ENCODE measurements at regions not wholly inside any gene's neighbourhood (a gene's known extent, or its start where the extent isn't known, plus 50 kb on each side); places are given as distances from the start of the nearest gene placed in this dataset.

GRCh38 chr2:216949700-216950413 lies 90.0 kb upstream of the TNP1 start:
- Histone ChIP-seq H3K27ac (ENCODE audit: low read depth, low read length) (no peak overlapping the region), H3K4me1 (ENCODE audit: insufficient read depth, low read length) (no peaks in the 10 kb centered on the region), H3K4me3 (ENCODE audit: low read length) (no peak overlapping the region), H3K9me3 (ENCODE audit: insufficient read depth, low read depth, low read length) (no peaks in the 10 kb centered on the region; the same call in 1 of the 2 replicates), H3K36me3 (ENCODE audit: insufficient read depth, low read length) (no peaks in the 10 kb centered on the region), H3K27me3 (ENCODE audit: insufficient read depth, low read length) (no peaks in the 10 kb centered on the region), H3K9ac (ENCODE audit: low read depth, low read length) (no peak overlapping the region)
- WGBS, result 86% methylated on average over 11 of the region's 12 CpGs

GRCh38 chr2:216947055-216947454 lies 87.2 kb upstream of the TNP1 start:
- H3K4me1 ChIP-seq (ENCODE audit: insufficient read depth, low read length), result no peaks in the 10 kb centered on the region
- H3K4me3 ChIP-seq (ENCODE audit: low read length), result no peak overlapping the region
- H3K9ac ChIP-seq (ENCODE audit: low read depth, low read length), result no peak overlapping the region
- 87% methylated on average over 4 of the region's 4 CpGs for WGBS
- no peaks in the 10 kb centered on the region for H3K9me3 ChIP-seq (ENCODE audit: insufficient read depth, low read depth, low read length)
- H3K36me3 ChIP-seq (ENCODE audit: insufficient read depth, low read length), result no peaks in the 10 kb centered on the region
- no peaks in the 10 kb centered on the region for H3K27me3 ChIP-seq (ENCODE audit: insufficient read depth, low read length)
- H3K27ac ChIP-seq (ENCODE audit: low read depth, low read length), result no peak overlapping the region

- no peak overlapping the region for H3K9ac ChIP-seq (ENCODE audit: low read depth, low read length)
- no peak overlapping the region for H3K4me3 ChIP-seq (ENCODE audit: low read length)
- H3K36me3 ChIP-seq (ENCODE audit: insufficient read depth, low read length), result no peaks in the 10 kb centered on the region
- no peaks in the 10 kb centered on the region for H3K27me3 ChIP-seq (ENCODE audit: insufficient read depth, low read length)
- H3K27ac ChIP-seq (ENCODE audit: low read depth, low read length), result no peak overlapping the region
- 97% methylated on average over 4 of the region's 4 CpGs for WGBS
- no peaks in the 10 kb centered on the region for H3K4me1 ChIP-seq (ENCODE audit: insufficient read depth, low read length)
- no peaks in the 10 kb centered on the region for H3K9me3 ChIP-seq (ENCODE audit: insufficient read depth, low read depth, low read length)
Measured at GRCh38 chr2:216944733-216945132, 84.9 kb upstream of the TNP1 start.

- Histone ChIP-seq H3K4me1 (ENCODE audit: insufficient read depth, low read length) (no peaks in the 10 kb centered on the region), H3K9me3 (ENCODE audit: insufficient read depth, low read depth, low read length) (no peaks in the 10 kb centered on the region)
- 93% methylated on average over 2 of the region's 2 CpGs for WGBS
Measured at GRCh38 chr2:216943109-216943508, 83.2 kb upstream of the TNP1 start.

GRCh38 chr2:216942465-216942864 lies 82.6 kb upstream of the TNP1 start:
- Histone ChIP-seq H3K9ac (ENCODE audit: low read depth, low read length) (no peak overlapping the region), H3K27me3 (ENCODE audit: insufficient read depth, low read length) (no peaks in the 10 kb centered on the region), H3K36me3 (ENCODE audit: insufficient read depth, low read length) (no peaks in the 10 kb centered on the region), H3K27ac (ENCODE audit: low read depth, low read length) (no peak overlapping the region), H3K4me1 (ENCODE audit: insufficient read depth, low read length) (no peaks in the 10 kb centered on the region), H3K4me3 (ENCODE audit: low read length) (no peak overlapping the region), H3K9me3 (ENCODE audit: insufficient read depth, low read depth, low read length) (no peaks in the 10 kb centered on the region)
- 95% methylated on average over 2 of the region's 3 CpGs for WGBS

More at GRCh38 chr2:216943109-216943508, 83.2 kb upstream of the TNP1 start:
- H3K27ac ChIP-seq (ENCODE audit: low read depth, low read length), result no peak overlapping the region
- H3K27me3 ChIP-seq (ENCODE audit: insufficient read depth, low read length), result no peaks in the 10 kb centered on the region
- no peak overlapping the region for H3K9ac ChIP-seq (ENCODE audit: low read depth, low read length)
- H3K36me3 ChIP-seq (ENCODE audit: insufficient read depth, low read length), result no peaks in the 10 kb centered on the region
- H3K4me3 ChIP-seq (ENCODE audit: low read length), result no peak overlapping the region

GRCh38 chr2:216942016-216942415 lies 82.2 kb upstream of the TNP1 start:
- Histone ChIP-seq H3K4me1 (ENCODE audit: insufficient read depth, low read length) (no peaks in the 10 kb centered on the region), H3K36me3 (ENCODE audit: insufficient read depth, low read length) (no peaks in the 10 kb centered on the region), H3K9ac (ENCODE audit: low read depth, low read length) (no peak overlapping the region), H3K9me3 (ENCODE audit: insufficient read depth, low read depth, low read length) (no peaks in the 10 kb centered on the region), H3K27me3 (ENCODE audit: insufficient read depth, low read length) (no peaks in the 10 kb centered on the region), H3K27ac (ENCODE audit: low read depth, low read length) (no peak overlapping the region), H3K4me3 (ENCODE audit: low read length) (no peak overlapping the region)
- 94% methylated on average over 5 of the region's 5 CpGs for WGBS

GRCh38 chr2:216936954-216937357 lies 77.1 kb upstream of the TNP1 start:
- Histone ChIP-seq H3K27ac (ENCODE audit: low read depth, low read length) (no peak overlapping the region), H3K27me3 (ENCODE audit: insufficient read depth, low read length) (no peaks in the 10 kb centered on the region), H3K9me3 (ENCODE audit: insufficient read depth, low read depth, low read length) (no peaks in the 10 kb centered on the region), H3K4me1 (ENCODE audit: insufficient read depth, low read length) (peaks cover 6% of the 10 kb centered on the region; the same call in 1 of the 2 replicates), H3K36me3 (ENCODE audit: insufficient read depth, low read length) (no peaks in the 10 kb centered on the region), H3K4me3 (ENCODE audit: low read length) (no peak overlapping the region), H3K9ac (ENCODE audit: low read depth, low read length) (no peak overlapping the region)
- 55% methylated on average over 5 of the region's 5 CpGs for WGBS

GRCh38 chr2:216934623-216935022 lies 74.8 kb upstream of the TNP1 start:
- Histone ChIP-seq H3K27ac (ENCODE audit: low read depth, low read length) (no peak overlapping the region), H3K9ac (ENCODE audit: low read depth, low read length) (no peak overlapping the region), H3K9me3 (ENCODE audit: insufficient read depth, low read depth, low read length) (no peaks in the 10 kb centered on the region)

GRCh38 chr2:216934151-216934550 lies 74.3 kb upstream of the TNP1 start:
- Histone ChIP-seq H3K9me3 (ENCODE audit: insufficient read depth, low read depth, low read length) (no peaks in the 10 kb centered on the region), H3K36me3 (ENCODE audit: insufficient read depth, low read length) (no peaks in the 10 kb centered on the region), H3K4me3 (ENCODE audit: low read length) (no peak overlapping the region), H3K27me3 (ENCODE audit: insufficient read depth, low read length) (no peaks in the 10 kb centered on the region), H3K9ac (ENCODE audit: low read depth, low read length) (no peak overlapping the region), H3K27ac (ENCODE audit: low read depth, low read length) (no peak overlapping the region), H3K4me1 (ENCODE audit: insufficient read depth, low read length) (peaks cover 6% of the 10 kb centered on the region; the same call in 1 of the 2 replicates)
- 86% methylated on average over 7 of the region's 7 CpGs for WGBS

More at GRCh38 chr2:216934623-216935022, 74.8 kb upstream of the TNP1 start:
- no peaks in the 10 kb centered on the region for H3K36me3 ChIP-seq (ENCODE audit: insufficient read depth, low read length)
- H3K4me1 ChIP-seq (ENCODE audit: insufficient read depth, low read length), result peaks cover 6% of the 10 kb centered on the region; the same call in 1 of the 2 replicates
- no peaks in the 10 kb centered on the region for H3K27me3 ChIP-seq (ENCODE audit: insufficient read depth, low read length)
- WGBS, result 57% methylated on average over 3 of the region's 3 CpGs
- H3K4me3 ChIP-seq (ENCODE audit: low read length), result no peak overlapping the region

- H3K27me3 ChIP-seq (ENCODE audit: insufficient read depth, low read length), result no peaks in the 10 kb centered on the region
- no peak overlapping the region for H3K4me3 ChIP-seq (ENCODE audit: low read length)
- H3K9me3 ChIP-seq (ENCODE audit: insufficient read depth, low read depth, low read length), result no peaks in the 10 kb centered on the region
- no peaks in the 10 kb centered on the region for H3K36me3 ChIP-seq (ENCODE audit: insufficient read depth, low read length)
- WGBS, result 90% methylated on average over 11 of the region's 12 CpGs
- H3K9ac ChIP-seq (ENCODE audit: low read depth, low read length), result no peak overlapping the region
- peaks cover 6% of the 10 kb centered on the region; the same call in 1 of the 2 replicates for H3K4me1 ChIP-seq (ENCODE audit: insufficient read depth, low read length)
- no peak overlapping the region for H3K27ac ChIP-seq (ENCODE audit: low read depth, low read length)
Measured at GRCh38 chr2:216932863-216933548, 73.1 kb upstream of the TNP1 start.

GRCh38 chr2:216932113-216932862 lies 72.4 kb upstream of the TNP1 start:
- peaks cover 6% of the 10 kb centered on the region; the same call in 1 of the 2 replicates for H3K4me1 ChIP-seq (ENCODE audit: insufficient read depth, low read length)
- H3K27me3 ChIP-seq (ENCODE audit: insufficient read depth, low read length), result no peaks in the 10 kb centered on the region
- H3K4me3 ChIP-seq (ENCODE audit: low read length), result no peak overlapping the region
- 42% methylated on average over 2 of the region's 2 CpGs for WGBS
- H3K27ac ChIP-seq (ENCODE audit: low read depth, low read length), result no peak overlapping the region; the same call in 1 of the 2 replicates
- no peaks in the 10 kb centered on the region for H3K36me3 ChIP-seq (ENCODE audit: insufficient read depth, low read length)
- H3K9ac ChIP-seq (ENCODE audit: low read depth, low read length), result no peak overlapping the region
- H3K9me3 ChIP-seq (ENCODE audit: insufficient read depth, low read depth, low read length), result no peaks in the 10 kb centered on the region
